ENCODE measurements at regions not wholly inside any gene's neighbourhood (a gene's known extent, or its start where the extent isn't known, plus 50 kb on each side); places are given as distances from the start of the nearest gene placed in this dataset.
A peak's percentile ranks its signal among the peaks of the same experiment; 100 is the strongest.
"Not testable (repeated sequence)": the region's sequence is repeated elsewhere in the genome, so short reads cannot be mapped to it uniquely, and the experiment has no call there.

- Histone ChIP-seq H3K36me3 (no peaks in the 10 kb centered on the region), H3K4me3 (no peak overlapping the region), H3K27ac (no peak overlapping the region), H3K27me3 (no peaks in the 10 kb centered on the region), H3K9me3 (no peaks in the 10 kb centered on the region), H3K4me1 (peaks cover 0 to 19% (median 0%) of the 10 kb centered on the region in 4 donors)
- no peak for DNase-seq (ENCODE audit: low spot score in 2 of 2)
- TF ChIP-seq CTCF (IDR thresholded peaks at IDR 0.05) (no peak), EP300 (IDR thresholded peaks at IDR 0.05) (no peak), POLR2A (IDR thresholded peaks at IDR 0.05) (no peak)
- 64 to 73% methylated on average over 6 of the region's 6 CpGs for WGBS, 2 donors
Measured at GRCh38 chr11:19420868-19421533, 180.3 kb upstream of the E2F8 start.

GRCh38 chr11:19419808-19420207 lies 179.1 kb upstream of the E2F8 start:
- no peak overlapping the region for H3K4me3 ChIP-seq
- no peaks in the 10 kb centered on the region for H3K27me3 ChIP-seq
- TF ChIP-seq CTCF (IDR thresholded peaks at IDR 0.05): no peak
- TF ChIP-seq POLR2A (IDR thresholded peaks at IDR 0.05): no peak
- TF ChIP-seq EP300 (IDR thresholded peaks at IDR 0.05): peak in 1 of 2 donors; percentile 68
- H3K27ac ChIP-seq: peak overlapping the region in 1 of 4 donors; percentile 71
- WGBS, 2 donors: 64 to 65% methylated on average over 7 of the region's 7 CpGs
- peak in 1 of 2 donors; percentile 28 for DNase-seq (ENCODE audit: low spot score in 2 of 2)
- no peaks in the 10 kb centered on the region for H3K36me3 ChIP-seq
- H3K4me1 ChIP-seq: peaks cover 0 to 15% (median 0%) of the 10 kb centered on the region in 4 donors
- H3K9me3 ChIP-seq: no peaks in the 10 kb centered on the region

- Histone ChIP-seq H3K27ac (peak overlapping the region in 2 of 4 donors; percentile 33 to 71), H3K4me1 (peaks cover 0 to 15% (median 0%) of the 10 kb centered on the region in 4 donors), H3K27me3 (no peaks in the 10 kb centered on the region), H3K4me3 (no peak overlapping the region), H3K36me3 (no peaks in the 10 kb centered on the region), H3K9me3 (no peaks in the 10 kb centered on the region)
- 50 to 52% methylated on average over 8 of the region's 8 CpGs for WGBS, 2 donors
- DNase-seq (ENCODE audit: low spot score in 2 of 2): no peak
- no peak for TF ChIP-seq EP300 (IDR thresholded peaks at IDR 0.05)
- no peak for TF ChIP-seq POLR2A (IDR thresholded peaks at IDR 0.05)
- no peak for TF ChIP-seq CTCF (IDR thresholded peaks at IDR 0.05)
Measured at GRCh38 chr11:19419021-19419750, 178.4 kb upstream of the E2F8 start.

GRCh38 chr11:19418221-19418620 lies 177.5 kb upstream of the E2F8 start:
- DNase-seq (ENCODE audit: low spot score in 2 of 2): no peak
- TF ChIP-seq EP300 (IDR thresholded peaks at IDR 0.05) (no peak), POLR2A (IDR thresholded peaks at IDR 0.05) (no peak), CTCF (IDR thresholded peaks at IDR 0.05) (no peak)
- Histone ChIP-seq H3K4me3 (no peak overlapping the region), H3K27ac (peak overlapping the region in 2 of 4 donors; percentile 33 to 71), H3K36me3 (no peaks in the 10 kb centered on the region), H3K9me3 (no peaks in the 10 kb centered on the region), H3K4me1 (peaks cover 0 to 15% (median 0%) of the 10 kb centered on the region in 4 donors), H3K27me3 (no peaks in the 10 kb centered on the region)
- WGBS, 2 donors: 86% methylated on average over 2 of the region's 2 CpGs

- H3K4me3 ChIP-seq; H3K9me3 ChIP-seq; H3K4me1 ChIP-seq; DNase-seq (ENCODE audit: low spot score in 2 of 2); H3K27ac ChIP-seq; H3K27me3 ChIP-seq; H3K36me3 ChIP-seq: not testable (repeated sequence)
- WGBS, 2 donors: 11 to 19% methylated on average over 3 of the region's 3 CpGs
Measured at GRCh38 chr11:19412070-19412469, 171.3 kb upstream of the E2F8 start.
